HG02884 (cell line): ENCODE measurements at regions not wholly inside any gene's neighbourhood (a gene's known extent, or its start where the extent isn't known, plus 50 kb on each side); places are given as distances from the start of the nearest gene placed in this dataset.

Experiments
- ATAC-seq: cut with Tn5 transposase; IDR thresholded peaks from one replicate; pipeline ENCODE4 v1.9.1; 2021; ENCODE audit warnings: mild to moderate bottlenecking, moderate library complexity; ENCODE audit not compliant: unreplicated experiment

- ATAC-seq, result no peak
Observed at GRCh38 chr5:125399885-125400284, 653.4 kb upstream of the ZNF608 start.

- ATAC-seq, result no peak
Observed at GRCh38 chr5:125401724-125402622, 655.5 kb upstream of the ZNF608 start.

- ATAC-seq, result no peak
Observed at GRCh38 chr5:125402787-125403186, 656.3 kb upstream of the ZNF608 start.

- ATAC-seq, result no peak
Observed at GRCh38 chr5:125404056-125404455, 657.6 kb upstream of the ZNF608 start.

GRCh38 chr5:125408448-125409233, 662.2 kb upstream of the ZNF608 start:
- ATAC-seq, result peak; percentile 38

GRCh38 chr5:125409234-125409860, 662.9 kb upstream of the ZNF608 start:
- no peak for ATAC-seq

- no peak for ATAC-seq
Observed at GRCh38 chr5:125409861-125410536, 663.6 kb upstream of the ZNF608 start.

GRCh38 chr5:125410537-125411070, 664.2 kb upstream of the ZNF608 start:
- no peak for ATAC-seq

DNA sequence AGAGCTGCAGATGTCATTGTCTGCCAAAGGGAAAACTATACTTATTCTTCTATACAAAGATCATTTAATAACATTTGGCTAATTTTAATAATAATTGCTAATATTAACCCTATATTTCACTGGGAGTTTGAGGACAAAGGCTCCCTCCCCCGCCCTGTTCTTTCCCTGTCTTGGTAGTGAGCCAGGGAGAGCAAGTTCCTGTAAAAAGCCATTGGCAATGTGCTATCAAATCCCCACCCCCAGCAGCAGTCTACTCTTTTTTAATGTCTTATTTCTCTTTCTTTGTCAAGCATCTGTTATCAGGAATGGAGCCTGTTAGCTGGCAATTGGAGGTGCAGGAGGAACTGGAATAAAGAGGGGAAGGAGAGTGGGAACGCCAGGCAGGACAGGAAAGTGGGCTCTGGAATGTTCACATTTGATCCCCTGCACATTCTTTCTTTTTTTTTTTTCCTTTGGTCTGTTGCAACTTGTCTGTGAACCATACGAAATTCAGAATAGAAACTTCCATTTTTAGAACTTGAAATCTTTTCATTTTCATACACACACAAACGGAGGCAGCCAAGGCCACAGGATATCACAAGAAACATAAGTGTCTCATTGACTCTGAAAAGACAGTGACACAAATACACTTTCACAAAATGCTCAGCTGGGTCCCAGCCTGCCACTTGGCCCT, 664.8 kb upstream of the ZNF608 start:
- peak; percentile 47 for ATAC-seq

DNA sequence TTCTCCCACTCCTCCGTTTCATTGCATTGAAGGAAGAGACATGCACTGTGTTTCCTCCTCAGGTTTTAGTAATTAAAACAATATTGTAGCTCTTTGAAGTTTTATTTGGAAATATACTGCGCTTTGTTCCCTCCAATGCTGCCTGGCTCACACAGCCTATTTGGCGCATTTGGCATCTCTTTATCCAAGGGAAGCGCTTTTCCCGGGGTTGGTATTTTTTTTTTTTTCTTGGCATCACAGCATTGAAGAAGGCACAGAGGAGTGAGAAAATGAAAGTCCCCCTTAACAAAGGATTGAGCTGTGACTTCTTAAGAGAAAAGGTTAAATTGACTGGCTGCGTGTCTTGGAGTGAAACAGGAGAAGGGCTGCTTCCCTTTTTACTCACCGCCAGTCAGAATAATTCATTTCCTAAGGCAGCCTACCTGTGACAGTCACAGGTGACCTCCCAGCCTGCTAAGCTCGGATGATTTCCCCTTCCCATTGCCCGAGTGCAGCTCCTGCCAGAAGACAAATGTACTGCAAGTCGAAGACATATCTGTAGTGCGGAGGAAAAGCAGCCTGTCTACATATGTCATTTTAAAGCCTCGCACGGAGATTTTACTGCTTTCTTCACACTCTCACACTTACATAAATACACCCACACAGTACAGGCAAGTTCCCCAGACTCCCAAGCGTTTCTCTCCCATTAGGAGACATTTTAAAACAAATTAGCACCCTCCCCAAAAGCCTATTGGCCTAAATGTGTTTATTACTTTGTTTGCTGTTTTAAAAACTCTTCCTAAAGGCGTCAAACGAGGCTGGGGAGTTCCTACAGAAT, 665.5 kb upstream of the ZNF608 start:
- ATAC-seq, result peak; percentile 65

DNA sequence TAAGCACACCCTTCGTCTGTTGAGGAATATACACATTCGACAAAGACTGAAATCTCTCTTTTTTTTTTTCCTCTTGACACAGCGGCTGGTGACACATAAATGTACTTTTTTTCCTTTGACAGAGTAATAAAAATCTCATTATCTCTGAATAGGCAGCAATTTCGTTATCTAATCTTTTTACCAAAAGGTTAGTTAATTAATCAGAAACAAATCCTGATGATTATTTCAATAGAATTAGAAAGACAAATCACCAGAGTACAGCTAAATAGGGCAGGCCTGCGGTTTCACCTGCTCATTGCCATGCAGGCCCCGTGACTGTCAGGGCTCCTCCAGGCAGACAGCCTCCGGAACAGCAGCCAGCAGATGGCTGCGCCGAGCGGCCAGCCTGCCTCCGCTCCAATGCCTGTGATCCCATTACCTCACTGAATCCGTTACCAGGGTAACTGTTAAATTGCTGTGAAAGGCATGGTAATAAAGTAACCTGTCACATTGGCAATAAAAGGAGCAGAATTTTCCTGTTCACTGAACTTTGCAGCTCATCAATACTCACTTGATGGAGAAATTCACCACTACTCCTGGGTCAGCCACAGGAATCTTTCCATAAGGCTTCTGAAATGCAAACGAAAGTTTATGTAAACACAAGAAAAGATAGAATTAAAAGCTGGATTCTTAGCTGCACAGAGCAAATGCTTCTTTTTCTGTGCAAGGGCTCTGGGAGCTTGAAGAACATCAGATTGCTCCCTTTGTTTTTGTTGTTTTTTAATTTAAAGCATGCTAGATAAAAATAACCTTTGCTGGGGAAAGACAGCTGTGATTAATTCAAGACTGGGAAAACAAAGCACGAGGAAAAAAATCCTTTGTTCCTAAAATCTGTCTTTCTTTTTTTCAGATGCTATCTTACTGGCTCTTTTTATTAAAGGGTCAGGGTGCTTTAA, 666.4 kb upstream of the ZNF608 start:
- peak; percentile 20 for ATAC-seq

- ATAC-seq, result no peak
Observed at GRCh38 chr5:125413496-125414274, 667.2 kb upstream of the ZNF608 start.

GRCh38 chr5:125415126-125415525, 668.7 kb upstream of the ZNF608 start:
- ATAC-seq, result no peak

GRCh38 chr5:125416055-125416454, 669.6 kb upstream of the ZNF608 start:
- no peak for ATAC-seq

GRCh38 chr5:125421006-125421405, 674.6 kb upstream of the ZNF608 start:
- no peak for ATAC-seq

GRCh38 chr5:125422342-125422741, 675.9 kb upstream of the ZNF608 start:
- no peak for ATAC-seq

GRCh38 chr5:125424402-125425141, 678.1 kb upstream of the ZNF608 start:
- ATAC-seq, result no peak
